HUES6 (cell line): ENCODE measurements at regions not wholly inside any gene's neighbourhood (a gene's known extent, or its start where the extent isn't known, plus 50 kb on each side); places are given as distances from the start of the nearest gene placed in this dataset.

ENCODE experiments used
- H3K27ac ChIP-seq: 2 replicates; pipeline ENCODE4 v1.7.0; 2013; ENCODE audit warnings: low read depth, mild to moderate bottlenecking, low read length, inconsistent platforms
- H3K27me3 ChIP-seq: 2 replicates; pipeline ENCODE4 v1.6.1; 2013; ENCODE audit warnings: low read length; ENCODE audit not compliant: control insufficient read depth, insufficient read depth
- H3K36me3 ChIP-seq: 2 replicates; pipeline ENCODE4 v1.6.1; 2013; ENCODE audit warnings: low read length; ENCODE audit not compliant: control insufficient read depth, insufficient read depth
- H3K4me1 ChIP-seq: 2 replicates; pipeline ENCODE4 v1.6.1; 2013; ENCODE audit warnings: low read length; ENCODE audit not compliant: control insufficient read depth, insufficient read depth
- H3K4me3 ChIP-seq: 2 replicates; pipeline ENCODE4 v1.5.1; 2013; ENCODE audit warnings: low read depth, low read length
- H3K9ac ChIP-seq: one replicate; pipeline ENCODE4 v1.6.1; 2013; ENCODE audit warnings: mild to moderate bottlenecking, low read length
- H3K9me3 ChIP-seq: 2 replicates; pipeline ENCODE4 v1.6.1; 2013; ENCODE audit warnings: low read depth, low read length; ENCODE audit not compliant: control insufficient read depth, insufficient read depth

GRCh38 chr15:87631093-87631492, 625.4 kb downstream of the NTRK3 start:
- H3K9ac ChIP-seq: no peak overlapping the region
- no peaks in the 10 kb centered on the region for H3K9me3 ChIP-seq
- H3K36me3 ChIP-seq: no peaks in the 10 kb centered on the region
- H3K4me3 ChIP-seq: no peak overlapping the region
- peaks cover 5% of the 10 kb centered on the region; the same call in 1 of the 2 replicates for H3K4me1 ChIP-seq
- no peak overlapping the region for H3K27ac ChIP-seq
- peaks cover 6% of the 10 kb centered on the region; the same call in 1 of the 2 replicates for H3K27me3 ChIP-seq

- no peaks in the 10 kb centered on the region for H3K36me3 ChIP-seq
- H3K27ac ChIP-seq: no peak overlapping the region
- peaks cover 6% of the 10 kb centered on the region; the same call in 1 of the 2 replicates for H3K27me3 ChIP-seq
- peaks cover 5% of the 10 kb centered on the region; the same call in 1 of the 2 replicates for H3K4me1 ChIP-seq
- no peak overlapping the region for H3K4me3 ChIP-seq
- no peak overlapping the region for H3K9ac ChIP-seq
- no peaks in the 10 kb centered on the region for H3K9me3 ChIP-seq
Measured at GRCh38 chr15:87628311-87628710, 628.2 kb downstream of the NTRK3 start.

- Histone ChIP-seq H3K36me3 (no peaks in the 10 kb centered on the region), H3K27ac (no peak overlapping the region), H3K9ac (no peak overlapping the region), H3K9me3 (no peaks in the 10 kb centered on the region; the same call in 1 of the 2 replicates), H3K4me1 (peaks cover 5% of the 10 kb centered on the region; the same call in 1 of the 2 replicates), H3K4me3 (no peak overlapping the region), H3K27me3 (peaks cover 6% of the 10 kb centered on the region; the same call in 1 of the 2 replicates)
Measured at GRCh38 chr15:87626860-87627259, 629.7 kb downstream of the NTRK3 start.

GRCh38 chr15:87623832-87624231, 632.7 kb downstream of the NTRK3 start:
- Histone ChIP-seq H3K9ac (no peak overlapping the region), H3K36me3 (no peaks in the 10 kb centered on the region), H3K27ac (no peak overlapping the region), H3K9me3 (no peaks in the 10 kb centered on the region; the same call in 1 of the 2 replicates), H3K27me3 (no peaks in the 10 kb centered on the region), H3K4me1 (peaks cover 8% of the 10 kb centered on the region; the same call in 1 of the 2 replicates), H3K4me3 (no peak overlapping the region)

- H3K36me3 ChIP-seq: no peaks in the 10 kb centered on the region
- no peak overlapping the region for H3K4me3 ChIP-seq
- no peaks in the 10 kb centered on the region; the same call in 1 of the 2 replicates for H3K9me3 ChIP-seq
- H3K4me1 ChIP-seq: peaks cover 6% of the 10 kb centered on the region; the same call in 1 of the 2 replicates
- no peak overlapping the region for H3K27ac ChIP-seq
- H3K27me3 ChIP-seq: no peaks in the 10 kb centered on the region
- H3K9ac ChIP-seq: no peak overlapping the region
Measured at GRCh38 chr15:87620393-87620792, 636.1 kb downstream of the NTRK3 start.

- Histone ChIP-seq H3K27ac (no peak overlapping the region; the same call in 1 of the 2 replicates), H3K36me3 (no peaks in the 10 kb centered on the region), H3K9me3 (no peaks in the 10 kb centered on the region; the same call in 1 of the 2 replicates), H3K4me3 (no peak overlapping the region), H3K27me3 (no peaks in the 10 kb centered on the region), H3K4me1 (peaks cover 6% of the 10 kb centered on the region; the same call in 1 of the 2 replicates), H3K9ac (no peak overlapping the region)
Measured at GRCh38 chr15:87619161-87619960, 637.2 kb downstream of the NTRK3 start.

- peaks cover 6% of the 10 kb centered on the region; the same call in 1 of the 2 replicates for H3K4me1 ChIP-seq
- no peak overlapping the region for H3K9ac ChIP-seq
- H3K27me3 ChIP-seq: no peaks in the 10 kb centered on the region
- H3K9me3 ChIP-seq: no peaks in the 10 kb centered on the region; the same call in 1 of the 2 replicates
- H3K36me3 ChIP-seq: no peaks in the 10 kb centered on the region
- H3K27ac ChIP-seq: no peak overlapping the region; the same call in 1 of the 2 replicates
- no peak overlapping the region for H3K4me3 ChIP-seq
Measured at GRCh38 chr15:87618203-87618725, 638.3 kb downstream of the NTRK3 start.

- Histone ChIP-seq H3K27me3 (no peaks in the 10 kb centered on the region), H3K4me1 (peaks cover 6% of the 10 kb centered on the region; the same call in 1 of the 2 replicates), H3K4me3 (no peak overlapping the region), H3K36me3 (no peaks in the 10 kb centered on the region), H3K9me3 (no peaks in the 10 kb centered on the region), H3K27ac (no peak overlapping the region), H3K9ac (no peak overlapping the region)
Measured at GRCh38 chr15:87614704-87615103, 641.8 kb downstream of the NTRK3 start.

- H3K27me3 ChIP-seq: no peaks in the 10 kb centered on the region
- H3K27ac ChIP-seq: no peak overlapping the region
- H3K36me3 ChIP-seq: no peaks in the 10 kb centered on the region
- H3K4me3 ChIP-seq: no peak overlapping the region
- no peaks in the 10 kb centered on the region for H3K9me3 ChIP-seq
- H3K4me1 ChIP-seq: no peaks in the 10 kb centered on the region
- H3K9ac ChIP-seq: no peak overlapping the region
Measured at GRCh38 chr15:87610366-87610765, 646.2 kb downstream of the NTRK3 start.

GRCh38 chr15:87609894-87610293, 646.6 kb downstream of the NTRK3 start:
- no peak overlapping the region for H3K4me3 ChIP-seq
- no peak overlapping the region for H3K9ac ChIP-seq
- no peaks in the 10 kb centered on the region for H3K27me3 ChIP-seq
- H3K27ac ChIP-seq: no peak overlapping the region
- no peaks in the 10 kb centered on the region for H3K9me3 ChIP-seq
- H3K4me1 ChIP-seq: no peaks in the 10 kb centered on the region
- no peaks in the 10 kb centered on the region for H3K36me3 ChIP-seq

- H3K4me1 ChIP-seq: no peaks in the 10 kb centered on the region
- no peaks in the 10 kb centered on the region for H3K36me3 ChIP-seq
- no peak overlapping the region for H3K9ac ChIP-seq
- H3K9me3 ChIP-seq: no peaks in the 10 kb centered on the region
- no peaks in the 10 kb centered on the region for H3K27me3 ChIP-seq
- H3K4me3 ChIP-seq: no peak overlapping the region
- H3K27ac ChIP-seq: no peak overlapping the region
Measured at GRCh38 chr15:87609474-87609873, 647.1 kb downstream of the NTRK3 start.
